IMR-90 (cell line): ENCODE measurements at regions not wholly inside any gene's neighbourhood (a gene's known extent, or its start where the extent isn't known, plus 50 kb on each side); places are given as distances from the start of the nearest gene placed in this dataset.
"Not testable (repeated sequence)": the region's sequence is repeated elsewhere in the genome, so short reads cannot be mapped to it uniquely, and the experiment has no call there.

Experiments used
- ATAC-seq: fragments of 200-7000 bp; cut with Tn5 transposase; 2 replicates; pipeline ENCODE4 v1.9.1; 2020; ENCODE audit warnings: low read depth, mild to moderate bottlenecking, moderate library complexity
- BruUV-seq: library from RNA; stranded (reverse); fragments of 400-500 nt; replicated peaks from 2 replicates; lab custom pipeline; 2021; lab: Mats Ljungman, UMichigan
- CTCF ChIA-PET: fragments of 300-600 bp; formaldehyde crosslinking; extraction: SDS; loops from one replicate; lab custom pipeline; 2021; ENCODE audit warnings: antibody characterized with exemption; lab: Yijun Ruan, JAX
- POLR2A ChIA-PET: fragments of 300-600 bp; sonication (Branson Sonifier 250); formaldehyde crosslinking; loops from one replicate; lab custom pipeline; 2022; ENCODE audit warnings: antibody characterized with exemption; ENCODE audit not compliant: unreplicated experiment; lab: Charles Lee
- DNase-seq: peaks from one replicate; pipeline ENCODE4 v3.0.0; 2013
- H2AFZ ChIP-seq: replicated peaks from 2 replicates; pipeline ENCODE3; 2013; ENCODE audit warnings: low read length, mild to moderate bottlenecking; ENCODE audit not compliant: poor library complexity
- H2AK5ac ChIP-seq: 2 replicates; pipeline ENCODE4 v1.6.1; 2013; ENCODE audit warnings: low read depth, low read length, inconsistent platforms
- H2AK9ac ChIP-seq: replicated peaks from 2 replicates; pipeline ENCODE3; 2013; ENCODE audit warnings: mild to moderate bottlenecking, low read depth, low read length, moderate library complexity; ENCODE audit not compliant: poor library complexity
- H2BK120ac ChIP-seq: 2 replicates; pipeline ENCODE4 v1.6.1; 2013; ENCODE audit warnings: low read depth, low read length, inconsistent platforms
- H2BK15ac ChIP-seq: 3 replicates; pipeline ENCODE4 v1.6.1; 2013; ENCODE audit warnings: low read depth, low read length, inconsistent platforms
- H2BK20ac ChIP-seq: 2 replicates; pipeline ENCODE4 v1.6.1; 2013; ENCODE audit warnings: low read depth, mild to moderate bottlenecking, inconsistent platforms, low read length, moderate library complexity
- H2BK5ac ChIP-seq: 2 replicates; pipeline ENCODE4 v1.6.1; 2013; ENCODE audit warnings: mild to moderate bottlenecking, low read depth, low read length, inconsistent platforms; ENCODE audit not compliant: poor library complexity, severe bottlenecking
- H3K14ac ChIP-seq: replicated peaks from 2 replicates; pipeline ENCODE4 v1.6.1; 2013; ENCODE audit warnings: low read depth, low read length, inconsistent platforms
- H3K18ac ChIP-seq: 2 replicates; pipeline ENCODE4 v1.6.1; 2013; ENCODE audit warnings: low read depth, low read length, control low read depth
- H3K23ac ChIP-seq: 2 replicates; pipeline ENCODE4 v1.6.1; 2013; ENCODE audit warnings: low read depth, low read length, inconsistent platforms
- H3K27ac ChIP-seq: 2 replicates; pipeline ENCODE4 v1.5.1; 2013; ENCODE audit warnings: mild to moderate bottlenecking, control low read depth, low read length; ENCODE audit not compliant: insufficient read depth
- H3K27me3 ChIP-seq: 2 replicates; pipeline ENCODE4 v1.6.1; 2013; ENCODE audit warnings: low read length; ENCODE audit not compliant: control insufficient read depth, insufficient read depth
- H3K36me3 ChIP-seq: 2 replicates; pipeline ENCODE4 v1.6.1; 2013; ENCODE audit warnings: low read length, mixed read lengths; ENCODE audit not compliant: control insufficient read depth, insufficient read depth
- H3K4ac ChIP-seq: 2 replicates; pipeline ENCODE4 v1.6.1; 2013; ENCODE audit warnings: low read depth, low read length, inconsistent platforms
- H3K4me1 ChIP-seq: 2 replicates; pipeline ENCODE4 v1.6.1; 2013; ENCODE audit warnings: low read length, mixed read lengths; ENCODE audit not compliant: control insufficient read depth, insufficient read depth
- H3K4me2 ChIP-seq: 2 replicates; pipeline ENCODE4 v1.6.1; 2013; ENCODE audit warnings: low read depth, mild to moderate bottlenecking, control low read depth, low read length, moderate library complexity
- H3K4me3 ChIP-seq: 2 replicates; pipeline ENCODE4 v1.5.1; 2013; ENCODE audit warnings: low read depth, mild to moderate bottlenecking, control low read depth, low read length, moderate library complexity; ENCODE audit not compliant: insufficient read depth
- H3K56ac ChIP-seq: 2 replicates; pipeline ENCODE4 v1.6.1; 2013; ENCODE audit warnings: low read length, inconsistent platforms; ENCODE audit not compliant: insufficient read depth; ENCODE audit errors: extremely low read depth
- H3K79me1 ChIP-seq, 2 experiments: 2 replicates each; pipeline ENCODE4 v1.6.1; 2013; ENCODE audit warnings: low read length in 2 of 2, inconsistent platforms in 1 of 2, low read depth in 1 of 2
- H3K9ac ChIP-seq: 2 replicates; pipeline ENCODE4 v1.6.1; 2013; ENCODE audit warnings: low read depth, low read length, control low read depth
- H3K9me1 ChIP-seq: 2 replicates; pipeline ENCODE4 v1.6.1; 2013; ENCODE audit warnings: low read length, inconsistent platforms; ENCODE audit not compliant: insufficient read depth
- H3K9me3 ChIP-seq: 2 replicates; pipeline ENCODE4 v1.6.1; 2013; ENCODE audit warnings: low read length; ENCODE audit not compliant: control insufficient read depth, insufficient read depth
- H4K20me1 ChIP-seq: 2 replicates; pipeline ENCODE4 v1.6.1; 2013; ENCODE audit warnings: low read length, inconsistent platforms; ENCODE audit not compliant: insufficient read depth
- H4K5ac ChIP-seq: 2 replicates; pipeline ENCODE4 v1.6.1; 2013; ENCODE audit warnings: mild to moderate bottlenecking, low read depth, low read length, control low read depth
- H4K8ac ChIP-seq, 2 experiments: 2 replicates each; pipeline ENCODE4 v1.6.1; 2013; ENCODE audit warnings: low read depth in 2 of 2, low read length in 2 of 2, control low read depth in 1 of 2, inconsistent platforms in 1 of 2
- H4K91ac ChIP-seq: 2 replicates; pipeline ENCODE4 v1.6.1; 2013; ENCODE audit warnings: low read depth, low read length, inconsistent platforms; ENCODE audit not compliant: insufficient read depth
- BHLHE40 ChIP-seq: fragments of 150-350 bp; IDR thresholded peaks from 2 replicates; pipeline ENCODE4 v1.6.1; 2016; ENCODE audit warnings: mild to moderate bottlenecking, low read depth, low read length
- WGBS, 2 experiments: methylation state at CpG; one replicate each; pipeline versions ENCODE4 v1.1.5 to v1.1.7; 2013; ENCODE audit warnings: missing lambda C conversion rate in 2 of 2; ENCODE audit not compliant: insufficient read length in 1 of 2; ENCODE audit errors: extremely low coverage in 2 of 2; 5-methylcytosine and 5-hydroxymethylcytosine counted together
- dilution Hi-C: fragments of 300-500 bp; cut with HindIII; formaldehyde crosslinking; loops from one replicate; pipeline ENCODE4 v1.14.3; 2018; ENCODE audit warnings: low sequenced_read_pairs; ENCODE audit not compliant: unreplicated experiment
- in situ Hi-C: fragments of 300-500 bp; cut with MboI; formaldehyde crosslinking; loops from 3 replicates; pipeline ENCODE4 v1.14.3; 2019; ENCODE audit warnings: low sequenced_read_pairs, inconsistent platforms, mixed read lengths
- intact Hi-C: fragments of 100-400 bp; cut with micrococcal nuclease; formaldehyde crosslinking; loops from 2 replicates; pipeline ENCODE4 v1.10.0; 2022

DNA sequence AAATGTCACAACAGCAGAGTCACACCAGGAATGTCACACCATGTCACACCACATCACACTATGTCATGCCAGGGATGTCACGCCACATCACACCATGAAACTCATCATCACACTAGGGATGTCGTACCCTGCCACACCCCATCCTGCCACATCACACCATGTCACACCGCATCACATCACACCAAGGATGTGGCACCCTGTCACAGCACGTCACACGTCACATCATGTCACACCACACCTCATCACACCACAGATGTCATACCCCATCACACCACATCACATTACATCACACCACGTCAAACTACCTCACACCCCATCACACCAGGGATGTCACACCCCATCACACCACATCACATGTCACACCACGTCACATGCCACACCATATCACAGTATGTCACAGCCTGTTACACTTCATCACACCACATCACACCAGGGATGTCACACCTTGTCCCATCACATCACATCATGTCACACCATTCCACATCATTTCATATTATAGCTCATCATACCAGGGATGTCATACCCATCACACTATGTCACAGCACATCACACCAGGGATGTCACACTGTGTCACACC lies 90.9 kb downstream of the TMEM121 start:
- no peaks in the 10 kb centered on the region for H3K9me1 ChIP-seq
- TF ChIP-seq BHLHE40: no peak
- peak overlapping the region; percentile 15 for H2AK9ac ChIP-seq
- no peak for DNase-seq
- H3K14ac ChIP-seq: no peak overlapping the region
- no peak overlapping the region for H2BK20ac ChIP-seq
- H4K8ac ChIP-seq: no peak overlapping the region
- CTCF ChIA-PET: no interaction called here
- no peaks in the 10 kb centered on the region for H3K79me1 ChIP-seq
- H4K20me1 ChIP-seq: no peaks in the 10 kb centered on the region
- no peak overlapping the region for H3K18ac ChIP-seq
- H2BK120ac ChIP-seq: no peak overlapping the region
- H3K27me3 ChIP-seq: no peaks in the 10 kb centered on the region
- no peak for ATAC-seq
- no peak overlapping the region for H2BK5ac ChIP-seq
- intact Hi-C loops: no loop called here
- in situ Hi-C loops: no loop called here
- H3K4me2 ChIP-seq: no peak overlapping the region
- BruUV-seq: no TSS peak
- dilution Hi-C loops: no loop called here
- no peaks in the 10 kb centered on the region for H3K36me3 ChIP-seq
- H3K4me1 ChIP-seq: no peaks in the 10 kb centered on the region
- H3K9me3 ChIP-seq: peaks cover 15% of the 10 kb centered on the region
- WGBS, 2 experiments: 47% methylated on average over 7 of the region's 7 CpGs; no CpG with 5 or more reads in 1 of the 2 experiments
- H2AFZ ChIP-seq: no peak overlapping the region
- H3K23ac ChIP-seq: no peak overlapping the region
- H3K4ac ChIP-seq: no peak overlapping the region
- no peak overlapping the region for H2AK5ac ChIP-seq
- no peak overlapping the region for H2BK15ac ChIP-seq
- no peak overlapping the region for H3K27ac ChIP-seq
- no peak overlapping the region for H4K5ac ChIP-seq
- H3K4me3 ChIP-seq: no peak overlapping the region
- H4K91ac ChIP-seq: no peak overlapping the region
- no peak overlapping the region for H3K9ac ChIP-seq
- POLR2A ChIA-PET: no interaction called here
- H3K56ac ChIP-seq: no peak overlapping the region

DNA sequence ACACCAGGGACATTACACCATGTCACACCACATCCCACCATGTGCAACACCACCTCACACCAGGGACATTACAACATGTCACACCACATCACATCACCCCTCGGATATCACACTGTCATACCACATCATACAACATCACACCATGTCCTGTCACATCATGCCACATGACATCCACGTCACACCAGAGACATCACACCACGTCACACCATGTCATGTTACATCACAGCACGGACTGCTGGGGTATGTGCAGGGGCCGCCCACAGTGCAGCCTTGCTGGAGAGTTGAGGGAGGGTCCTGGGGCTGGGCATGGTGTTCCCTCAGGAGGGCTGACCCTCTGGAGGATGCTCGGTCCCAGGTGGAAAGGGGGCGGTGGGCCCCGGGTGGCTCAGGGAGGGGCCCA lies 91.4 kb downstream of the TMEM121 start:
- H3K9ac ChIP-seq, H3K4me3 ChIP-seq, H3K27ac ChIP-seq, H2BK15ac ChIP-seq, intact Hi-C loops, H3K4me2 ChIP-seq, H3K4me1 ChIP-seq, CTCF ChIA-PET, dilution Hi-C loops, H2BK5ac ChIP-seq, H2AK5ac ChIP-seq, H4K5ac ChIP-seq, H3K23ac ChIP-seq, ATAC-seq, H3K27me3 ChIP-seq, H2AFZ ChIP-seq, H3K14ac ChIP-seq, H3K9me1 ChIP-seq, POLR2A ChIA-PET, H3K18ac ChIP-seq, H2BK20ac ChIP-seq, H3K4ac ChIP-seq, H3K36me3 ChIP-seq, H4K20me1 ChIP-seq, BruUV-seq, H3K56ac ChIP-seq, H2AK9ac ChIP-seq, in situ Hi-C loops, DNase-seq, H4K91ac ChIP-seq, H3K79me1 ChIP-seq, H4K8ac ChIP-seq, H2BK120ac ChIP-seq: not testable (repeated sequence)
- no CpG with 5 or more reads among the region's 8 CpGs for WGBS, 2 experiments
- peaks cover 15% of the 10 kb centered on the region for H3K9me3 ChIP-seq
